ENCODE measurements at regions not wholly inside any gene's neighbourhood (a gene's known extent, or its start where the extent isn't known, plus 50 kb on each side); places are given as distances from the start of the nearest gene placed in this dataset.

DNA sequence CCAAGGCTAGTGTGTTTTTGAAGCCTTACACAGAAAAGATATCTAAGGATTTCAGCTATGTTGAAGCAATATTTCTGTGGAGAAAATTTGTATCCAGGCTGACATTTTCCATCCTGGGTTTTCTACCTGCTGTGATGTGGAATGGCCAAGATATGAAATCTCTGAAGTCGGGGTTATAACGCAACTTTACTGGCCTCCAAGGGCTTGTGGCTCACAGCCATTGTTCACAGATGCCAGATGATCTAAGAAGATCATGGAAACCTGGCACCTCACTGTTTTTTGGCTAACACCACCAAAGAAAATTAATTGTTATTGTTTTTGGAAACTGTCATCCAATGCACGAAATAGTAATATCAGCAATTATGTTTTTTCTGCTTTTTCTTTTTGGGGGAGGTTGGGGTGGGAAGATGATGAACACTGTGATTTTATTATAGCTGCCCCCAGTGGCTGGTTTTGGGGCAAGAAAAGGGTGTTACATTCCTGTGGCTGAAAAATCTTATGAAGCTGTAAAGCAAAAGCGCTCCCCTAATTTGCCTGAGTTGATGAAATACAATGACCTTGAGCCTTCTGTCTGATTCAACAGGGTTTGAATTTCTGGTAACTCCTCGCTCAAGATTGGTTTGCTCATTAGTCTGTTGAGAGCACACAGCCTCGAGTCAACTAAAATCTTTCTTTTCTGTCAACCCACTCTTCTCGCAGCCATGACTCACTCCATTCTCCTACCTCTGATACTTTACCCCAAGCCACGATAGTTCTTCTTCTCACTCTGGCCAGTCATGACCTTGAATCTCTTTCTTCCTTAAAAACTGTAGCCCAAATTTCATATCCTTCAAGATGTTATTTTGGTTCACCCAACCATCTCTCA, 236.7 kb downstream of the PAX1 start:
- peak; percentile 4 for FAIRE-seq
- Histone ChIP-seq H3K27ac (ENCODE audit: extremely low read length, insufficient read depth, low read length) (no peak overlapping the region), H3K4me3 (replicated peaks in 1 of 3; ENCODE audit: insufficient read depth in 1 of 3, low read depth in 2 of 3, low read length in 3 of 3) (no peak overlapping the region), H3K36me3 (replicated peaks in 1 of 2; ENCODE audit: control insufficient read depth in 1 of 2, insufficient read depth in 2 of 2, low read length in 2 of 2) (no peaks in the 10 kb centered on the region), H3K4me1 (ENCODE audit: insufficient read depth, low read length) (no peaks in the 10 kb centered on the region), H4K20me1 (ENCODE audit: insufficient read depth, low read length) (no peaks in the 10 kb centered on the region), H3K27me3 (ENCODE audit: control insufficient read depth in 1 of 2, insufficient read depth in 2 of 2, low read length in 2 of 2) (0 out of 5 replicates have a peak, but pooled peaks cover 0 to 2% of the 10 kb centered on the region in 2 experiments), H3K4me2 (ENCODE audit: low read depth, low read length) (no peak overlapping the region), H3K9ac (ENCODE audit: insufficient read depth, low read depth, low read length) (no peak overlapping the region), H2AFZ (ENCODE audit: low read length) (no peak overlapping the region), H3K79me2 (ENCODE audit: insufficient read depth, low read length) (no peaks in the 10 kb centered on the region), H3K9me3 (ENCODE audit: low read length) (no peaks in the 10 kb centered on the region)
- in situ Hi-C loops (cut with HindIII; ENCODE audit: extremely low pct_ligation_motif_present, low pct_unique_long_range_greater_than_20kb), result no loop called here
- no peak for DNase-seq (ENCODE audit: low spot score)
- no peak for ATAC-seq
- BruUV-seq (replicated peaks), result no TSS peak
- intact Hi-C loops (cut with micrococcal nuclease; ENCODE audit: unreplicated experiment), result no loop called here
- TF ChIP-seq SNAPC2 (CRISPR knock-in tag; IDR thresholded peaks at IDR 0.05) (no peak), MAFF (IDR thresholded peaks at IDR 0.05; ENCODE audit: low read depth, low read length) (peak; percentile 54), ERF (CRISPR knock-in tag; IDR thresholded peaks at IDR 0.05) (no peak), MAFK (conservative IDR thresholded peaks at IDR 0.05 in 1 of 2, IDR thresholded peaks at IDR 0.05 in 1 of 2; ENCODE audit: low read length in 2 of 2) (peak; percentile 20 to 51; a peak in 1 of 4 replicates)
- TF ChIP-seq, protein P1, sequence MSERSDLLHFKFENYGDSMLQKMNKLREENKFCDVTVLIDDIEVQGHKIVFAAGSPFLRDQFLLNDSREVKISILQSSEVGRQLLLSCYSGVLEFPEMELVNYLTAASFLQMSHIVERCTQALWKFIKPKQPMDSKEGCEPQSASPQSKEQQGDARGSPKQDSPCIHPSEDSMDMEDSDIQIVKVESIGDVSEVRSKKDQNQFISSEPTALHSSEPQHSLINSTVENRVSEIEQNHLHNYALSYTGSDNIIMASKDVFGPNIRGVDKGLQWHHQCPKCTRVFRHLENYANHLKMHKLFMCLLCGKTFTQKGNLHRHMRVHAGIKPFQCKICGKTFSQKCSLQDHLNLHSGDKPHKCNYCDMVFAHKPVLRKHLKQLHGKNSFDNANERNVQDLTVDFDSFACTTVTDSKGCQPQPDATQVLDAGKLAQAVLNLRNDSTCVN (CRISPR knock-in tag; IDR thresholded peaks at IDR 0.05; ENCODE audit: borderline replicate concordance), result no peak
- CTCF ChIA-PET (ENCODE audit: low intra/inter-chr PET ratio, low total read pairs), result no interaction called here
- WGBS (ENCODE audit: low lambda C conversion rate), result 18% methylated on average over 8 of the region's 8 CpGs
- POLR2A ChIA-PET, result no interaction called here

DNA sequence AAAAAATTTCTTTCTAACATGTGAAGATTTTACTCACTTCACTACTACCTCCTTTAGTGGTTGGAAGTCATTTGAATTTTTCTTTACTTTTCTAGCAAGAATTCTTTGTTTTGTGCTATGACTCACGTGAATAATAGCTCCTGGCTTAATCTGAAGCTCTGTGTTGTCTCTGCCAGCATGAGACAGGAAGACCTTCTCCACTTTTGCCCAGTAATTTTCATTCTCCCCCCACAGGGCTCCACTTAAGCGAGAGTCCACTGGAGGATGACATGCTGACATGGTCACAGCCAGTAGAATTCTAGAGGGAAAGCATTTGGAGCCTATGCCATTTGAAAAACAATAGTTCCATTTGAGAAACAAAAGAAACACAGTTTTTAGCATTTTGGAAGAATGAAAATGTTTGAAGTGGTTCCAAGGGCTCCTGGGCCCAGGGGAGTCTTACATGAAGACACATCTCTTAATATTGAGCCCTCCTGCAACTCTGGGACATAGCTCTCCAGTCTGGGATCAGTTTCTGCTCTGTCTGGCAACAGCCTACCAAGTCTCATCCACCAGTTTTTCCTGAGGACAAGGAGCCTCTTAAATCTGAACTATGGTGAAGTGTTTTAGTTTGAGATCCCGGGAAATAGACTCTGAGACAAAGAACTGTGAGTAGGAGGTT, 231.4 kb downstream of the PAX1 start:
- no peaks in the 10 kb centered on the region for H3K9me3 ChIP-seq (ENCODE audit: low read length)
- H2AFZ ChIP-seq (ENCODE audit: low read length), result no peak overlapping the region
- ATAC-seq, result no peak
- FAIRE-seq, result no peak
- BruUV-seq (replicated peaks), result no TSS peak
- H3K9ac ChIP-seq (ENCODE audit: insufficient read depth, low read depth, low read length), result no peak overlapping the region
- no peak for DNase-seq (ENCODE audit: low spot score)
- H3K27me3 ChIP-seq (ENCODE audit: control insufficient read depth in 1 of 2, insufficient read depth in 2 of 2, low read length in 2 of 2), result no peaks in the 10 kb centered on the region
- H3K36me3 ChIP-seq (replicated peaks in 1 of 2; ENCODE audit: control insufficient read depth in 1 of 2, insufficient read depth in 2 of 2, low read length in 2 of 2), result no peaks in the 10 kb centered on the region
- in situ Hi-C loops (cut with HindIII; ENCODE audit: extremely low pct_ligation_motif_present, low pct_unique_long_range_greater_than_20kb), result no loop called here
- H3K4me2 ChIP-seq (ENCODE audit: low read depth, low read length), result no peak overlapping the region
- ChIA-PET CTCF (ENCODE audit: low intra/inter-chr PET ratio, low total read pairs) (no interaction called here), POLR2A (no interaction called here)
- TF ChIP-seq ZNF557 (CRISPR knock-in tag; IDR thresholded peaks at IDR 0.05) (no peak), ZNF44 (CRISPR knock-in tag; IDR thresholded peaks at IDR 0.05) (no peak), RFX5 (IDR thresholded peaks at IDR 0.05; ENCODE audit: low read depth, low read length) (no peak), KAT7 (CRISPR knock-in tag; IDR thresholded peaks at IDR 0.05; ENCODE audit: borderline replicate concordance) (no peak), ZNF33A (CRISPR knock-in tag; IDR thresholded peaks at IDR 0.05; ENCODE audit: borderline replicate concordance) (no peak), PHF8 (CRISPR knock-in tag; IDR thresholded peaks at IDR 0.05) (no peak), ZBTB8A (CRISPR knock-in tag; IDR thresholded peaks at IDR 0.05; ENCODE audit: borderline replicate concordance, low read depth) (no peak), ZFP41 (CRISPR knock-in tag; IDR thresholded peaks at IDR 0.05; ENCODE audit: borderline replicate concordance) (no peak), FOXJ3 (CRISPR knock-in tag; IDR thresholded peaks at IDR 0.05; ENCODE audit: borderline replicate concordance) (no peak), SPEN (CRISPR knock-in tag; IDR thresholded peaks at IDR 0.05; ENCODE audit: low read depth) (no peak)
- WGBS (ENCODE audit: low lambda C conversion rate), result under 1% methylated on average over 3 of the region's 3 CpGs
- intact Hi-C loops (cut with micrococcal nuclease; ENCODE audit: unreplicated experiment), result no loop called here
- H3K4me3 ChIP-seq (replicated peaks in 1 of 3; ENCODE audit: insufficient read depth in 1 of 3, low read depth in 2 of 3, low read length in 3 of 3), result no peak overlapping the region
- H3K4me1 ChIP-seq (ENCODE audit: insufficient read depth, low read length), result no peaks in the 10 kb centered on the region
- H4K20me1 ChIP-seq (ENCODE audit: insufficient read depth, low read length), result no peaks in the 10 kb centered on the region
- H3K79me2 ChIP-seq (ENCODE audit: insufficient read depth, low read length), result no peaks in the 10 kb centered on the region
- no peak overlapping the region for H3K27ac ChIP-seq (ENCODE audit: extremely low read length, insufficient read depth, low read length)

Data from HepG2 (cell line).